ENCODE measurements at regions not wholly inside any gene's neighbourhood (a gene's known extent, or its start where the extent isn't known, plus 50 kb on each side); places are given as distances from the start of the nearest gene placed in this dataset.

DNA sequence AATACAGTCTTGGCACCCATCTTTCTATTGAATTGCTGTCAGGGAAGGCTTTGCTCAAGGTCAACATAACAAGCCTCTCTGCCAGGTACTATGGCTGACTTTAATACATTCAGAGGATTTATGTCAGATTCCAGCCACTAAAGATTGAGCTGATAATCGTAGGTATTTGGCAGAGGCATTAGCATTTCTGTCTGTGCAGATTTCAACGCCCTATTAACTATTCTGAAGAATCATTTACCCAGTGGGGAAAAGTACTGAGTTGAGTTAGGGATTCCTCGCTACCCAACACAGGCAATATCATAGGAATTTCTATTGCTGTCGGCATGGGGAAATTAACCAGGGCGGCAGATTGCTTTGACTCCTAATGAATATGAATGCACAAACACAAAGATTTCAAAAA lies 233.7 kb upstream of the SPTLC3 start (continued):
- TF ChIP-seq, protein P1, sequence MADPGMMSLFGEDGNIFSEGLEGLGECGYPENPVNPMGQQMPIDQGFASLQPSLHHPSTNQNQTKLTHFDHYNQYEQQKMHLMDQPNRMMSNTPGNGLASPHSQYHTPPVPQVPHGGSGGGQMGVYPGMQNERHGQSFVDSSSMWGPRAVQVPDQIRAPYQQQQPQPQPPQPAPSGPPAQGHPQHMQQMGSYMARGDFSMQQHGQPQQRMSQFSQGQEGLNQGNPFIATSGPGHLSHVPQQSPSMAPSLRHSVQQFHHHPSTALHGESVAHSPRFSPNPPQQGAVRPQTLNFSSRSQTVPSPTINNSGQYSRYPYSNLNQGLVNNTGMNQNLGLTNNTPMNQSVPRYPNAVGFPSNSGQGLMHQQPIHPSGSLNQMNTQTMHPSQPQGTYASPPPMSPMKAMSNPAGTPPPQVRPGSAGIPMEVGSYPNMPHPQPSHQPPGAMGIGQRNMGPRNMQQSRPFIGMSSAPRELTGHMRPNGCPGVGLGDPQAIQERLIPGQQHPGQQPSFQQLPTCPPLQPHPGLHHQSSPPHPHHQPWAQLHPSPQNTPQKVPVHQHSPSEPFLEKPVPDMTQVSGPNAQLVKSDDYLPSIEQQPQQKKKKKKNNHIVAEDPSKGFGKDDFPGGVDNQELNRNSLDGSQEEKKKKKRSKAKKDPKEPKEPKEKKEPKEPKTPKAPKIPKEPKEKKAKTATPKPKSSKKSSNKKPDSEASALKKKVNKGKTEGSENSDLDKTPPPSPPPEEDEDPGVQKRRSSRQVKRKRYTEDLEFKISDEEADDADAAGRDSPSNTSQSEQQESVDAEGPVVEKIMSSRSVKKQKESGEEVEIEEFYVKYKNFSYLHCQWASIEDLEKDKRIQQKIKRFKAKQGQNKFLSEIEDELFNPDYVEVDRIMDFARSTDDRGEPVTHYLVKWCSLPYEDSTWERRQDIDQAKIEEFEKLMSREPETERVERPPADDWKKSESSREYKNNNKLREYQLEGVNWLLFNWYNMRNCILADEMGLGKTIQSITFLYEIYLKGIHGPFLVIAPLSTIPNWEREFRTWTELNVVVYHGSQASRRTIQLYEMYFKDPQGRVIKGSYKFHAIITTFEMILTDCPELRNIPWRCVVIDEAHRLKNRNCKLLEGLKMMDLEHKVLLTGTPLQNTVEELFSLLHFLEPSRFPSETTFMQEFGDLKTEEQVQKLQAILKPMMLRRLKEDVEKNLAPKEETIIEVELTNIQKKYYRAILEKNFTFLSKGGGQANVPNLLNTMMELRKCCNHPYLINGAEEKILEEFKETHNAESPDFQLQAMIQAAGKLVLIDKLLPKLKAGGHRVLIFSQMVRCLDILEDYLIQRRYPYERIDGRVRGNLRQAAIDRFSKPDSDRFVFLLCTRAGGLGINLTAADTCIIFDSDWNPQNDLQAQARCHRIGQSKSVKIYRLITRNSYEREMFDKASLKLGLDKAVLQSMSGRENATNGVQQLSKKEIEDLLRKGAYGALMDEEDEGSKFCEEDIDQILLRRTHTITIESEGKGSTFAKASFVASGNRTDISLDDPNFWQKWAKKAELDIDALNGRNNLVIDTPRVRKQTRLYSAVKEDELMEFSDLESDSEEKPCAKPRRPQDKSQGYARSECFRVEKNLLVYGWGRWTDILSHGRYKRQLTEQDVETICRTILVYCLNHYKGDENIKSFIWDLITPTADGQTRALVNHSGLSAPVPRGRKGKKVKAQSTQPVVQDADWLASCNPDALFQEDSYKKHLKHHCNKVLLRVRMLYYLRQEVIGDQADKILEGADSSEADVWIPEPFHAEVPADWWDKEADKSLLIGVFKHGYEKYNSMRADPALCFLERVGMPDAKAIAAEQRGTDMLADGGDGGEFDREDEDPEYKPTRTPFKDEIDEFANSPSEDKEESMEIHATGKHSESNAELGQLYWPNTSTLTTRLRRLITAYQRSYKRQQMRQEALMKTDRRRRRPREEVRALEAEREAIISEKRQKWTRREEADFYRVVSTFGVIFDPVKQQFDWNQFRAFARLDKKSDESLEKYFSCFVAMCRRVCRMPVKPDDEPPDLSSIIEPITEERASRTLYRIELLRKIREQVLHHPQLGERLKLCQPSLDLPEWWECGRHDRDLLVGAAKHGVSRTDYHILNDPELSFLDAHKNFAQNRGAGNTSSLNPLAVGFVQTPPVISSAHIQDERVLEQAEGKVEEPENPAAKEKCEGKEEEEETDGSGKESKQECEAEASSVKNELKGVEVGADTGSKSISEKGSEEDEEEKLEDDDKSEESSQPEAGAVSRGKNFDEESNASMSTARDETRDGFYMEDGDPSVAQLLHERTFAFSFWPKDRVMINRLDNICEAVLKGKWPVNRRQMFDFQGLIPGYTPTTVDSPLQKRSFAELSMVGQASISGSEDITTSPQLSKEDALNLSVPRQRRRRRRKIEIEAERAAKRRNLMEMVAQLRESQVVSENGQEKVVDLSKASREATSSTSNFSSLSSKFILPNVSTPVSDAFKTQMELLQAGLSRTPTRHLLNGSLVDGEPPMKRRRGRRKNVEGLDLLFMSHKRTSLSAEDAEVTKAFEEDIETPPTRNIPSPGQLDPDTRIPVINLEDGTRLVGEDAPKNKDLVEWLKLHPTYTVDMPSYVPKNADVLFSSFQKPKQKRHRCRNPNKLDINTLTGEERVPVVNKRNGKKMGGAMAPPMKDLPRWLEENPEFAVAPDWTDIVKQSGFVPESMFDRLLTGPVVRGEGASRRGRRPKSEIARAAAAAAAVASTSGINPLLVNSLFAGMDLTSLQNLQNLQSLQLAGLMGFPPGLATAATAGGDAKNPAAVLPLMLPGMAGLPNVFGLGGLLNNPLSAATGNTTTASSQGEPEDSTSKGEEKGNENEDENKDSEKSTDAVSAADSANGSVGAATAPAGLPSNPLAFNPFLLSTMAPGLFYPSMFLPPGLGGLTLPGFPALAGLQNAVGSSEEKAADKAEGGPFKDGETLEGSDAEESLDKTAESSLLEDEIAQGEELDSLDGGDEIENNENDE (IDR thresholded peaks at IDR 0.05; ENCODE audit: insufficient replicate concordance, low read length) = no peak
- TF ChIP-seq TCF12 (IDR thresholded peaks at IDR 0.05; ENCODE audit: low read depth, low read length) = no peak
- no peak for TF ChIP-seq POLR2A (IDR thresholded peaks at IDR 0.05; ENCODE audit: control extremely low read depth in 1 of 2, low read depth in 2 of 2, low read length in 2 of 2)
- no peak for TF ChIP-seq RFX5 (IDR thresholded peaks at IDR 0.05; ENCODE audit: borderline replicate concordance, low read depth, low read length)
- no peak for TF ChIP-seq SUZ12 (IDR thresholded peaks at IDR 0.05; ENCODE audit: low read length)
- TF ChIP-seq SIX5 (IDR thresholded peaks at IDR 0.05; ENCODE audit: low read depth, low read length) = no peak
- TF ChIP-seq EP300 (IDR thresholded peaks at IDR 0.05; ENCODE audit: borderline replicate concordance in 1 of 2, low read depth in 2 of 2, low read length in 2 of 2) = no peak
- TF ChIP-seq CTBP2 (IDR thresholded peaks at IDR 0.05; ENCODE audit: borderline replicate concordance, insufficient read depth, insufficient read length, low read length) = no peak
- TF ChIP-seq CBX5 (IDR thresholded peaks at IDR 0.05; ENCODE audit: low read depth, low read length) = no peak
- TF ChIP-seq, protein P2, sequence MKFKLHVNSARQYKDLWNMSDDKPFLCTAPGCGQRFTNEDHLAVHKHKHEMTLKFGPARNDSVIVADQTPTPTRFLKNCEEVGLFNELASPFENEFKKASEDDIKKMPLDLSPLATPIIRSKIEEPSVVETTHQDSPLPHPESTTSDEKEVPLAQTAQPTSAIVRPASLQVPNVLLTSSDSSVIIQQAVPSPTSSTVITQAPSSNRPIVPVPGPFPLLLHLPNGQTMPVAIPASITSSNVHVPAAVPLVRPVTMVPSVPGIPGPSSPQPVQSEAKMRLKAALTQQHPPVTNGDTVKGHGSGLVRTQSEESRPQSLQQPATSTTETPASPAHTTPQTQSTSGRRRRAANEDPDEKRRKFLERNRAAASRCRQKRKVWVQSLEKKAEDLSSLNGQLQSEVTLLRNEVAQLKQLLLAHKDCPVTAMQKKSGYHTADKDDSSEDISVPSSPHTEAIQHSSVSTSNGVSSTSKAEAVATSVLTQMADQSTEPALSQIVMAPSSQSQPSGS (IDR thresholded peaks at IDR 0.05; ENCODE audit: low read length) = no peak
- no peak for TF ChIP-seq RBBP5 (IDR thresholded peaks at IDR 0.05; ENCODE audit: borderline replicate concordance, low read depth, low read length)

All from H1 (cell line).